ENCODE measurements at regions not wholly inside any gene's neighbourhood (a gene's known extent, or its start where the extent isn't known, plus 50 kb on each side); places are given as distances from the start of the nearest gene placed in this dataset.

DNA sequence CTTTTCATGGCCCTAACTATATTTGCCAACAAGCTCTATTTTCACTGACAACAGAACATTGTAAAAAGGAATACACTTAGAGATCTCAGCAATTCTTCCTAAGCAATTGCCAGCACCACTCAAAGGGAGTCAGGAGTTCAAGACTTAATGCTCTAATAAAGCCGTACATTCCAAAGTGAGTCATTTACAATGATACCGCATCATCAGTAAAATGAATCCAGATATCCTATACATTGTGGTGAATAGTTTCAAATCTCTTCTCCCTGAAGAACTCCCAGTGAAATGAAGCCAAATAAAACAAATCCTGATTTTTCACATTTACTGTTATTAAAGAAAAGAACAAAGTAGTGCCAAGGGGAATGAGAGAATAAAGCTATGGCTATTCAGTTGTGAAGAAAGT lies 2898.7 kb upstream of the PCDH20 start:
- DNase-seq (ENCODE audit: low read depth): peak; percentile 25

DNA sequence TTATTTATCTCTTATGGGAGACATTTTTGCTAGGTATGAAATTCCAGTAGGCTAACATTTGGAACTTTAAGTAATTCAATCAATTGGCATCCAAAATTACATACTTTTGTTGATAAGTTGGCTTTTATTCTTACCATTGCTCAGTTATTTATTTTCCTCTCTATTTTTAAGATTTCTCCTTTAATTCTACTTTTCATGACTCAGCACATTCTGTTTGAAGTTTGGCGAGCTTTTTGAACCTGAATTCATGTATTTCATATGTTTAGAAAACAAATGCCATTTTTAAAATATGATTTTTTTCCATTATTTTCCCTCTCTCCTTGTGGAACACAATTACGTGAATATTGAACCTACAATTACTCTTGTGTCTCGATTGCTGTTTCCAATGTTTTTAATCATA lies 2896.3 kb upstream of the PCDH20 start:
- no peak for DNase-seq (ENCODE audit: low read depth)

DNA sequence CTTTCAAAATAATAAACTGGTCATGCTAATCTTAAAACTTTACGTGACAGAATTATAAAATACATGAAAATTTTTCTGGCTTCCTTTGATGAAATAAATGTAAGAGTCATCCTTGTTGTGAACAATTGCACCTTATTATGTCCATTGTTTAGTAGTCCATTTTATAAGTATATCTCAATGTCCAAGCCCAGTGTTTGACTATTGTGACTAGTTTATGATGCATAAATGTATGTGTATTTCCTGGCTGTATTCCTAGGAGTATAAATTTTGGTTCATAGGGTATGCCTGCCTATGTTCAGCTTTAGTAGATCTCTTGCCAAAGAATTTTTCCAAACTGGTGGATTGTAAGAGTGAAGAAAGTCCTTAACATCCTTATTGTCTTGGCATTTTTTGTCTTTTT lies 2895.5 kb upstream of the PCDH20 start:
- DNase-seq (ENCODE audit: low read depth): no peak

DNA sequence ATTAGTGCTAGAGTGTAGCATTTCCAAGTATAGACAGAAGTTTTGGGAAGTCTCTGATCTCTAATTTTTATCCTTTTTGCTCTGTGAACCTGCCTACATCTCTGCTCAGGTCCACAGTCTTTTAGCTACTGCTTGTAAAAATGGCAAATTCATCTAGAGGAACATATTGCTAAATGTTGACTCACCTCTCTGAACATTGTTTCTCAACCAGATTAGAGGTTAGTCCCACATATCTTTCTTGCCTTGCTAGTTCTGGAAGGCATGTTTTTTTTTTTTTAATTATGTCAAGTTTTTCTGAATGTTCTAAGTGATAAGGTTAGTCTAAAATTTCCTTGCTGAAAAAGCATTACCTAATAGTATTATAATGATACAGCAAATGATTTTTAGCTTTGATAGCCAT lies 2889.6 kb upstream of the PCDH20 start:
- DNase-seq (ENCODE audit: low read depth): peak; percentile 95

DNA sequence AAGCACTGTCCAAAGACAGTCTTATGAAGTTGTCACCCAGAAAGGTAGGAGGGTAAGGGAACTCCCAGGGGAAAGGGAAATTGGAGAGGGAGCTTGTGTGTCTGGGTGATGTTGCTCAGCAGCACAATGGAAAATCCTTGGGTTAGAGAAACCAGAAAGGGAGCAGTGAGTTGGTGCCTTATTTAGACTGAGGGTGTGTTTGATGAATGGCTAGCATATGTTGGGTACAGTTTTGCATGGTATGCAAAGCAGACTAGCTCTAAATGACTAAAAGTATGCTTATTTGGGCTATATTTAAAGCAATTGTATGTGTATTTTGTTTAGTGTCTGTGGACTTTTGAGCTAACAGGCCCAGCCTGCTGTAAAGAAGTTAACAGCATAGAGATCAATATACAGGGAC lies 2884.6 kb upstream of the PCDH20 start:
- no peak for DNase-seq (ENCODE audit: low read depth)

DNA sequence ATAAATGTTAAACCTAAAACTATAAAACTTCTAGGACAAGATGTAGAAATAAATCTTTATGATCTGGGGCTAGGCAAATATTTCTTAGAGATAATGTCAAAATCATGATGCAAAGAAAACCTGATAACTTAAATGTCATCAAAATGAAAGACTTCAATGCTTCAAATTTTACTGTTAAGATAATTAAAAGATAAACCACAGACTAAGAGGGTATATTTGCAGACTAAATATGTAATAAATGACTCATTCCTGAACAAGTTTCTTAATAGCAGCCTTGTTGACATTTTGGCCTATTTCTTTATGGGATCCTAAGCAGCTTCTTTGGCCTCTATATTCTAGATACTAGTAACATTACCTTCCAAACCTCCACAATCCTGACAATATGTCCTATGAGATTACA lies 2878.3 kb upstream of the PCDH20 start:
- peak; percentile 61 for DNase-seq (ENCODE audit: low read depth)

DNA sequence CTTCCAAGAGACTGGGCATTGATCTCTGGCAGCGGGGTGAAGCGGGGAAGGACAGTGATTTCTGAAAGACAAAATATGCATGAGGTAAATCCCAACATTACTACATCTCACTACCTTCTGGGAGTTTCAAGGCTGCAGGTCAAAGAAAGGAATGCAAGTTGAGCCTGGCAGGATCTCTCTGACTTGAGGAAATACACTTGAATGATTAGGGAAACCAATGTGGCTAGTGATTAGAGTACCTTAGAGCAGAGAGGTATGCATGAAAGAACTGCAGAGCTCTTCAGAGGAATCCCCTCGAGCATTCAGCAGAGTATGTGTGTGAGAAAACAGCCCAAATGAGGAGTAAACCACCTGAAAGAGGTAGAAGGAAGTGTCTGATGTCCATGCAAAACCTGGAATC lies 2874.1 kb upstream of the PCDH20 start:
- DNase-seq (ENCODE audit: low read depth): no peak

DNA sequence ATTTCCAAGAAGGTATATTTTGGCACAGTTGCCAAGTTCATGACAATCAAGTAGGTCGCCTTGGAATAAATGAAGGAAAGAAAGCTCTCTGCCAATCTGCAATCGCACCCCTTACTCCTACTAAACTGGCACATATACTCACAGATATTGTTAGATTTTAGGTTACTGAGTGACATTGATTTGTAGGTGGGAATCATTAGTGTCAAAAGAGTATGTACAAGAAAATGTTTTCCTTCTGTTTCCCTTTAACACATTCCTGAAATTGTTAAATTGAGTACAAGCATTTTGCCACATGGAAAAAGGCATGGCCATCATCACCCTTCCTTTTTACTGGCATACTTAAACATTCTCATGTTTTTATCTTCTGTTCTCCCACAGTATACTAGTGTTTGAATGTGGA lies 2868.3 kb upstream of the PCDH20 start:
- no peak for DNase-seq (ENCODE audit: low read depth)

DNA sequence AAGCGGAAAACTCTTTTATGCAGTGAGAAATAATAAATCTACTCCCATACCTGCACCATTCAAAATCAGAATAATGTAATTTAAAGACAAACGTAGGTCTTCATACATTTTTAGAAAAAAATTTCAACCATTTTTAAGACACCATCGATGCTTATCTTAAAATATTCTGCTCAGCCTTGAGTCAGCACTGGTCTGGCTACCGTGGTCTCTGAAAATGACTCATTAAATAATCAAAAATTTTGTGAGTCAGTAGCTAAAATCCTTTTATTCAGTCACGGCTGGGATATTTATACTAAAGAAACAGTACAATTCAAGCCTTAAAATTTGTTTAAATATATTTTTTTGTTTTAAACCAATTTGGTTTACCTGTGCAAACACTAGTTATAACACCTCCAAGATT lies 2862.8 kb upstream of the PCDH20 start:
- peak; percentile 63 for DNase-seq (ENCODE audit: low read depth)

DNA sequence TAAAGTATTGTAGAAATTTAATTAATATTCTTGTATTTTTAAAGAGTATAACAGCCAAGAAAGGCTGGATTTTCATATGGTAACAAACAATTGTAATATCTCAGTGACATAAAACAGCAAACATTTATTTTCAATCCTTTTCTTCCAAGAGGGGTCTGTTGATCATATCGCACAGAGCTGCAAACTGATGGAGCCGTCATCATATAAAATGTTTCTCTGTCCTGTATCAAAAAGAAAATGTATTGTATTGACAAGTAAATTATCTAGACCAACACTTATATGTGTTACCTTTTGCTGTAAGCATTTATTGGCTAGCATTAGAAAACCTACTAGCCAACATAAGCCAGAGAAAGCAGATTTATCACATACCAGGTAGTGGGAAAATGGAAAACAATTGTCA lies 2861.4 kb upstream of the PCDH20 start:
- DNase-seq (ENCODE audit: low read depth): no peak

DNA sequence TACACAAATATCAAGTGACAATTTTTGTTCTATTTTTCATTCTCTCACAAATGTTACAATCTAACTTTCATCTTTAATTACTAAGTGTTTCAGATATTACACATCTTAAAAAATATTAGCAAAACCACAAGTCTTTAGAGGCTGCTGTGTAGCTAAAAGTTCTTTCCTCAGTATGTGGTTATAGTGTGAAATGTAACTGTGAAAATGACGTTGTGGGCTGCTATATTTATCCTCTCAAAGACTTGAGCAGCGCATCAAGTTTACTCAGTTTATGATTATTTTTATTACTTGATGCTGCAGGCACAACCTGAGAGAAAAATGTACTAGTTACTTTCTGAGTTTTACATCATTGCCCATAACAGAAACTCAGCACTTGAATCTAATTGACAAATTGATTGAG lies 2860.6 kb upstream of the PCDH20 start:
- DNase-seq (ENCODE audit: low read depth): no peak

DNA sequence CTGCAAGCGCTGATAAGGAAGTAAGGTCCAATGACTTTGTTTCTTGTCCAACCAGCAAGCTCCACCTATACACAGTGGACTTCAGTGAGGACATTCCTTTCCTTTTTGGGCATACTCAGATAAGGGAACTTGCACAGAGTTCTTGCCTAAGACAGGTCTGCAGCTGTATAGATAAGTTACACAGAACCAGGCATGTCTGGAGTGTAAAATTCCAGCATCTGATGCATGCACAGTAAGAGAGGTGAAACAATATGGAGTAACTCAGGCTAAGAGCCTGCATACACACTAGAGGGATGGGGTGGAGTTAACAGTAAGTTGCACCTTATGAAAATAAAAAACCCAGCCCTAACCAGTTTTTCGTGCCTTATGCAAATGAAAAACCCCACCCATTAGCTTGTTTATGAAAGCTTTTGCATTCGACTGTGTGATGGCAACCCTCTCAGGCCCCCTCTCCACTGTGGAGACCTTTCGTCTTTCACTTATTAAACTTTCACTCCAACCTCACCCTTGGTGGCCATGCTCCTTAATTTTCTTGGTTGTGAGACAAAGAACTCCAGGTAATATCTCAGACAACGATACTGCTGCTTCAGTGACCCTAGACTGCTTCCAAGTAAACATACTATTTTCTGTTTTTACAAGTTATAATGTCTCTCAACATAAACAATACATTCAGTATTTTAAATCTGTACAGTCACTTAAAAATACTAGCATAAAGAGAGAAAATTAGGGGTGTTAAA lies 2859.0 kb upstream of the PCDH20 start:
- DNase-seq (ENCODE audit: low read depth): peak; percentile 84

DNA sequence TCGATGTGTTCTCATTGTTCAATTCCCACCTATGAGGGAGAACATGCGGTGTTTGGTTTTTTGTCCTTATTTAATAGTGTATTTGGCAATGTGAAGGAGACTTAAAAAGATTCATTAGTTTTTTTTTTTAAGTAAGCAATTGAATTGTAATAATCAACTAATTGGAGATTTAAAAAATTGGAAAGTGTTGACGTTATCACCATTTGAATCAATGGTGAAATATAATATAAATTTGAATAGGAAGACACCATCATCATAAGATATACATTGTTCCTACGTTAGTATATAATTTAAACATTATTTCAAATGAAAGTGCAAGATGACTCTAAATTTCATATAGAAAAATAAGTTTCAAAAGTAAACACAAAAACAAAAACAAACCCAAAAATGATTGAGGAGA lies 2858.1 kb upstream of the PCDH20 start:
- no peak for DNase-seq (ENCODE audit: low read depth)

DNA sequence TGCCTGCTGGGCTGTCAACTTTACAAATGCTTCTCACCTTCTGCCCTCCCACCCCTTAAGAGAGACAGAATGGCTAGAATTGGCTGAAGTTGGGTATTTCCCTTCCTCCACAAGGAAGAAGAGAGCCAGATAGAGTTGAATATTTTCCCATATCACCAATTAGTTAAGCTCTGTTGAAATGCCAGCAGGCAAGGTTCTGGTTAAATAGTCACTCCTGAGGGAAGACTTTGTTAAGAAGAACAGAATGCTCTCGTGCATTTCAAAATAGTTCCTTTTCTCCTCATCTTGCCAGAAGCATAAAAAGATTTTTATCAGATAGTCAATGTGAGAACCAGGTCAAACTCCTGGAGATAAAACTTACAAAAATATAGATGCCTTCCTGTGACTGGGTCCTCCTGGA lies 2857.0 kb upstream of the PCDH20 start:
- DNase-seq (ENCODE audit: low read depth): peak; percentile 63

DNA sequence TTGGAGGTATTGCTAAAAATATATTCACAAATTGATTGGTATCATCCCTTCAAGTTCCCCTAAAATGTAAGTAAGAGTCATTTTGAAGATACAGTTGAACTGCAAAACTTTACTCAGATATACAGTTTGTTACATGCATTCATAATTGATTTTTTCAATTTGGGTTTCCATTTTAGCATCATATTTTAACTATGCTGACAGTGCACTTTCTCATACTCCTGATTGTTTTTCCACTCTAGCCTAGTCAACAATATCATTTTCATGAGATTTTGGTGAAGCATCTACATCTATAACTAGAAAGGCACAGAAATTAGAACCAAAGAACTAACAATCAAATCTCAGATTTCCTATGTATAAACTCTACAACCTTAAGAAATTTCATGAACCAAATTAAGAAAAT lies 2850.4 kb upstream of the PCDH20 start:
- no peak for DNase-seq (ENCODE audit: low read depth)

DNA sequence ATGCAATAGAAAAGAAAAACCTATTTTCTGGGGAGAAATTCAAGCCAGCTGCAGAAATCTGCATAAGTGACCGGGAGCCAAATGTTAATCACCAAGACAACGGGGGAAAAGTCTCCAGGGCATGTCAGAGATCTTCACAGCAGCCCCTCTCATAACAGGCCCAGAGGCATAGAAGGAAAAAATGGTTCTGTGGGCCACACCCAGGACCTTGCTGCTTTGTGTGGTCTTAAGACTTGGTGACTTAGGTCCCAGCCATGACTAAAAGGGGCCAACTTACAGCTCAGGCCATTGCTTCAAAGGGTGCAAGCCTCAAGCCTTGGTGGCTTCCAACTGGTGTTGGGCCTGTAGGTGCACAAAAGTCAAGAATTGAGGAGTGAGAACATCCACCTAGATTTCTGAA lies 2847.6 kb upstream of the PCDH20 start:
- DNase-seq (ENCODE audit: low read depth): no peak

DNA sequence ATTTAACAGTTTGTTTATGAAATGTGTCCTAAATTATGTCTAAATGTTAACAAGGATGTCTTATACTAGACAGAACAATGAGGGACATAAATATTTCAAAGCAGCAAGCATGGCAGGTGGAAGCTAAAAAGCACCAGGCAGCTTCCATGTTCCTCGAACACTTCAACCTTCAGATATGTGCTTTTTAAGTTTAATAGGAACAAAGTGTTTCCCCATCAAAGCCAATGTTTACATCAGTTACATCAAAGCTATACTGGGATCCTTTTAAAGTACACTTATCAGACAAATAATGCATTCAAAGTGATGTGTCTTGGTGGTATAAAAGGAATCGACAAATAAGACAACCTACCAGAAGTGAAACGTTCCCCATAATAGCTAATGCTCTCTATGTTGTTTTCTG lies 2841.1 kb upstream of the PCDH20 start:
- no peak for DNase-seq (ENCODE audit: low read depth)

DNA sequence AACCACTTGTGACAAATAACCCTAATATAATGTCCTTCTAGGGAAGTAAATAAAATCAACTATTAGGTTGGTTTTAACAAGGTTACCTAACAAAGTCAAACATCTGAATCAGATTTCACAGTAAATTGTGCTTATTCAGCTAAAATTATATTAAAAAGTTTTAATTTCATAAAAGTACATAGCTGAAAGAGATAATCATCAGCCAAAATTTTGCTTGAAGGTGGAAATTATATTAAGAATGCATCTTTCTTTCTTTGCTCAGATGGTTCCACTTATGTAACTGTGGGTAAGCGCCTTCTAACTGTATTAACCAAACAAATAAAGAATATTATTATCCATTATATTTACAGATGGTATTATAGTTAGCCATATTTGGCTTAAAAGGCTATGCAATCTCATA lies 2840.3 kb upstream of the PCDH20 start:
- no peak for DNase-seq (ENCODE audit: low read depth)

DNA sequence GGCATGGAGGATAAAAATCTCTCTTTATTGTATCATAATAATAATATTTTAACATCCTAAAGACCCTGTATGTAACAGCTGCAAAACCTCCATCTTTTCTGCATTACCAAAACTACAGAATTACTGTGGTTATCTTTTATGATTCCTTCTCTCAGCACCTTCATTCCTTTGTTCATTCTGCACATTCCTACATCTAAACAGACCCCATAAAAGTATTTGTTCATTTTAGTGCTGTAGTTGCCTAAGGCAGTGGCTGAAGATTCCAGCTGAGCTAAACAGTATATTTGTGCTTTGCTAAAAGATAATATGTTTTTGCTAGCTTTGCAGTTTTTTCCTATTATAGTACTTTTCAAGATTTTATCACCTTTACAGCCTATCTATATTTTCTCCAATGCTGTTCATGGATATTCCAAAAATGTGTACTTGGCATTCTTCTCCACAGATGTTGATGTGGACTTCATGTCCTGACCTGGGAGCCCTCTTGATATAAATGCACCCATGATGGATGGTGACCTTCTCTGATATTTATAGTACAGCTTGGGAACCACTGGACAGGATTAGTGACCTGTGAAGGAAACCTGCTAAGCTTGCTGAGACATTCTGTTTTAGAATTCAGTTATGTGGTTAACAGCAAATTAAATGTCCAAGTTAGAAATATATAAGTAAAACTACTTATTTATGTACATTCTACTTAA lies 2832.9 kb upstream of the PCDH20 start:
- peak; percentile 33 for DNase-seq (ENCODE audit: low read depth)

DNA sequence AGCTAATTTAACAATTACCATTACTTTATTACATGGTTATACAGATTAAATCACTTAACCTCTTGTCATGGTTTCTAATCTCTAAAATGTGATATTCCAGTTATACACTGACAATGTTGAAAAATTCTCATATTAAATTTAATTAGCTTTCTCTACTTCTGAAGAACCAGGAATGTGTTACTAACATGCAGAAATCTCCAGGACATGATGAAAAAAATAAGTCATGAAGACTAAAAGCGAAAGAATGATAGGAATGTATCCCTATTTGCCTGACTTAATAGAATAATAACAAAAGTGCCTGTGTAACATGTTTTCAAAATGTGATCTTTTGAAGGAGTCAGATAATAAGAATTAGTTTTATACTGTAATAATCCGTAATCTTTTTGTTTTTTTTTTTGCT lies 2823.7 kb upstream of the PCDH20 start:
- peak; percentile 77 for DNase-seq (ENCODE audit: low read depth)

DNA sequence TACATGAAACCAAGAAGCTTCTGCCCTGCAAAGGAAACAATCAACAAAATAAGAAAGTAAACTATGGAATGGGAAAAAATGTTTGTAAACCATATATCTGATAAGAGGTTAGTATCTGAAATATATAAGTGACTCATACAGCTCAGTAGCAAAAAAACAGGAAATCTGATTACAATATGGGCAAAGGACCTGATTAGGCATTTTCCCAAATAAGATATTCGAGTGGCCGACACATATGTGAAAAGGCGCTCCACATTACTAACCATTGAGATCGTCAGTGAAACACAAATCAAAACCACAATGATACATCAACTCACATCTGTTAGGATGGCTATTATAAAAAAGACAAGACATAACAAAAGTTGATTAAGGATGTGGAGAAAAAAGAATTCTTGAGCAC lies 2818.6 kb upstream of the PCDH20 start:
- DNase-seq (ENCODE audit: low read depth): peak; percentile 76

DNA sequence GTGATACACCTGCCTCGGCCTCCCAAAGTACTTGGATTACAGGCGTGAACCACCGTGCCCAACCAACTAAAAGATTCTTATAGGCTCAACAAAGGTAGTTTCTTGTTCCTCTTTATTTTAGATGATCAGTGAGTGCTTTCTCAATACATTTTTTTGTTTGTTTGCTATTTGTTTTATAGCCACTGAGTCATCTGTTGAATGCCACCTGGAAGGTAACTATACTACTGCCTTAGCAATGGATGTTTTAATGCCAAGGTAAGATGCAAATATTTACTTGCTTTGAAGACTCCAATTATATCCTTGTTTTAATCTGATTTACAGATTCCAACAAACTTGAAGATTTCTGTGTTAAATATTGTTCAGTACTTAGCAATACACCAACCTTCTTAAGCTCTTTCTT lies 2807.4 kb upstream of the PCDH20 start:
- DNase-seq (ENCODE audit: low read depth): no peak

DNA sequence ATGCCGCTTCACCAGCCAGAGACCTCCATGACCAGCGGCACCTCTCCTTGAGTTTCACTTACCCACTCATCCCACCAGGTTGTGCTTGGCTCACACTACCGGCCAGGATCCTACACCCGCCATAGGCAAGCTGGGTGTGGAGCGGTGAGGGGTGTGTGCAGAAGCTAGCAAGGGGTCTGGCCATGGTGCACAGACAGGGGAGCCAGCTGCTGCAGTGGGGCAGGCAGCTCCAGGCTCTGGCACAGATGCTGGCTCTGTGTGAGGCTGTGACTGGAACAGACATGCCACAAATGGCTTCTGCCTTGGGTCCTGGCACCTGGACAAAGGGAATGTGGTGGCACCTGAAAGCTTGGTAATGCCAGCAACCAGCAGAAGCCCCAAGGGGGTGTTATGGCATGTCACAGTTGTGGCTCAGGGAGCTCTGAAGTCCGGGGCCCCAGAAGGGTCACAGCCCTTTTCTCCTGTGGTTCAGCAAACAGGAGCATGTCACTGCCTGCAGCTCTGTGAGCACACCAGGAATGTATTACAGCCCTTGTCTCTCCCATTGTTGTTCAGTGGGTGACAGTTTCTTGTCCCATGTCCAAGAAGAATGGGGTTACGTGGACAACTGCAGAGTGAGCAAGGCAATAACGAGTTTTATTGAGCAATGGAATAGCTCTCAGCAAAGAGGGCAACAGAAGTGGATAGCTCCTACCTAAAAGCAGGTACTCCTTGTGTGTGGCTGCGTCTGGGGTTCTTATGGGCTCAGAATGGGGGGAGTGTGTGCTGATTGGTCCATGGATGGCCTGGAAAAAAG lies 2791.0 kb upstream of the PCDH20 start:
- DNase-seq (ENCODE audit: low read depth): no peak
